ENCODE measurements at regions not wholly inside any gene's neighbourhood (a gene's known extent, or its start where the extent isn't known, plus 50 kb on each side); places are given as distances from the start of the nearest gene placed in this dataset.

- Mint-ChIP-seq H3K27me3 (ENCODE audit: insufficient read depth) (no peaks in the 10 kb centered on the region), H3K27ac (no peak overlapping the region), H3K4me3 (no peak overlapping the region), H3K9me3 (no peaks in the 10 kb centered on the region), H3K36me3 (ENCODE audit: low read depth) (no peaks in the 10 kb centered on the region), H3K4me1 (no peaks in the 10 kb centered on the region)
- no peaks in the 10 kb centered on the region for H3K27me3 ChIP-seq (ENCODE audit: control insufficient read depth, insufficient read depth, low read length, poor library complexity, severe bottlenecking)
- H3K9me3 ChIP-seq (ENCODE audit: control insufficient read depth, low read length): no peaks in the 10 kb centered on the region
- no peak overlapping the region for H3K4me3 ChIP-seq (ENCODE audit: low read length)
- H3K4me1 ChIP-seq (ENCODE audit: control insufficient read depth, insufficient read depth, low read length): no peaks in the 10 kb centered on the region
- no peak for TF ChIP-seq CTCF (conservative IDR thresholded peaks at IDR 0.05)
- H3K9ac ChIP-seq (ENCODE audit: extremely low read depth, low read length, poor library complexity, severe bottlenecking): no peak overlapping the region
- no peak for DNase-seq
- H3K27ac ChIP-seq (ENCODE audit: low read depth, low read length): no peak overlapping the region
- H3K36me3 ChIP-seq (ENCODE audit: control insufficient read depth, insufficient read depth, low read length): no peaks in the 10 kb centered on the region
- WGBS, 2 experiments (ENCODE audit: insufficient coverage in 1 of 2, insufficient read length in 1 of 2): 89 to 100% methylated on average over 1 of the region's 1 CpG
These were observed 427.3 kb downstream of the KIF16B start for GRCh38 chr20:16145919-16146318.

GRCh38 chr20:16143596-16143995, 429.7 kb downstream of the KIF16B start:
- Mint-ChIP-seq H3K36me3 (ENCODE audit: low read depth) (no peaks in the 10 kb centered on the region), H3K4me3 (no peak overlapping the region), H3K27me3 (ENCODE audit: insufficient read depth) (no peaks in the 10 kb centered on the region), H3K27ac (no peak overlapping the region), H3K9me3 (peaks cover 3% of the 10 kb centered on the region), H3K4me1 (no peaks in the 10 kb centered on the region)
- Histone ChIP-seq H3K4me3 (ENCODE audit: low read length) (no peak overlapping the region), H3K27ac (ENCODE audit: low read depth, low read length) (no peak overlapping the region), H3K9ac (ENCODE audit: extremely low read depth, low read length, poor library complexity, severe bottlenecking) (no peak overlapping the region), H3K36me3 (ENCODE audit: control insufficient read depth, insufficient read depth, low read length) (no peaks in the 10 kb centered on the region), H3K27me3 (ENCODE audit: control insufficient read depth, insufficient read depth, low read length, poor library complexity, severe bottlenecking) (no peaks in the 10 kb centered on the region), H3K9me3 (ENCODE audit: control insufficient read depth, low read length) (no peaks in the 10 kb centered on the region), H3K4me1 (ENCODE audit: control insufficient read depth, insufficient read depth, low read length) (no peaks in the 10 kb centered on the region)
- WGBS, 2 experiments (ENCODE audit: insufficient coverage in 1 of 2, insufficient read length in 1 of 2): 75 to 90% methylated on average over 1 of the region's 1 CpG
- TF ChIP-seq CTCF (conservative IDR thresholded peaks at IDR 0.05): no peak
- no peak for DNase-seq

GRCh38 chr20:16135630-16136029, 437.6 kb downstream of the KIF16B start:
- no peak overlapping the region for H3K4me3 Mint-ChIP-seq
- peaks cover 4% of the 10 kb centered on the region for H3K9me3 ChIP-seq (ENCODE audit: control insufficient read depth, low read length)

More at GRCh38 chr20:16135630-16136029, 437.6 kb downstream of the KIF16B start:
- Histone ChIP-seq H3K27ac (ENCODE audit: low read depth, low read length) (no peak overlapping the region), H3K27me3 (ENCODE audit: control insufficient read depth, insufficient read depth, low read length, poor library complexity, severe bottlenecking) (no peaks in the 10 kb centered on the region), H3K36me3 (ENCODE audit: control insufficient read depth, insufficient read depth, low read length) (no peaks in the 10 kb centered on the region), H3K4me3 (ENCODE audit: low read length) (no peak overlapping the region), H3K9ac (ENCODE audit: extremely low read depth, low read length, poor library complexity, severe bottlenecking) (no peak overlapping the region), H3K4me1 (ENCODE audit: control insufficient read depth, insufficient read depth, low read length) (no peaks in the 10 kb centered on the region)
- Mint-ChIP-seq H3K9me3 (peaks cover 4% of the 10 kb centered on the region), H3K27ac (no peak overlapping the region), H3K4me1 (no peaks in the 10 kb centered on the region), H3K36me3 (ENCODE audit: low read depth) (no peaks in the 10 kb centered on the region), H3K27me3 (ENCODE audit: insufficient read depth) (no peaks in the 10 kb centered on the region)
- 91 to 98% methylated on average over 5 of the region's 5 CpGs for WGBS, 2 experiments (ENCODE audit: insufficient coverage in 1 of 2, insufficient read length in 1 of 2)
- TF ChIP-seq CTCF (conservative IDR thresholded peaks at IDR 0.05): no peak
- DNase-seq: no peak
